Heart left ventricle (tissue), 16 donors: ENCODE measurements at regions not wholly inside any gene's neighbourhood (a gene's known extent, or its start where the extent isn't known, plus 50 kb on each side); places are given as distances from the start of the nearest gene placed in this dataset.
"Not testable (repeated sequence)": the region's sequence is repeated elsewhere in the genome, so short reads cannot be mapped to it uniquely, and the experiment has no call there.

Experiments
- ATAC-seq, 4 donors: fragments of 200-7000 bp; cut with Tn5 transposase; one replicate each; pipeline ENCODE4 v1.9.1; 2020 to 2022; ENCODE audit warnings: moderate library complexity in 4 of 4, mild to moderate bottlenecking in 3 of 4, moderate number of reproducible peaks in 1 of 4
- DNase-seq, 5 donors: peaks; one replicate each; pipeline ENCODE4 v3.0.0-alpha.2; 2020
- H3K27ac ChIP-seq, 12 donors: fragments of 200-600 bp; sonication (generic) in 4 of 12; one replicate each; pipeline versions ENCODE4 v1.5.0 to v1.8.0; 2016 to 2022; ENCODE audit warnings: mild to moderate bottlenecking in 2 of 12
- H3K27me3 ChIP-seq, 9 donors: fragments of 200-600 bp; sonication (generic) in 2 of 9; one replicate each; pipeline versions ENCODE4 v1.5.1 to v1.8.0; 2016 to 2022; ENCODE audit warnings: mild to moderate bottlenecking in 3 of 9
- H3K36me3 ChIP-seq, 9 donors: fragments of 200-600 bp; sonication (generic) in 2 of 9; one replicate each; pipeline versions ENCODE4 v1.5.0 to v1.8.0; 2018 to 2022; ENCODE audit warnings: mild to moderate bottlenecking in 2 of 9
- H3K4me1 ChIP-seq, 12 donors: fragments of 200-600 bp; sonication (generic) in 4 of 12; one replicate each; pipeline versions ENCODE4 v1.5.0 to v1.8.0; 2016 to 2022; ENCODE audit warnings: mild to moderate bottlenecking in 3 of 12
- H3K4me3 ChIP-seq, 12 donors: fragments of 200-600 bp; sonication (generic) in 4 of 12; one replicate each; pipeline versions ENCODE4 v1.5.0 to v1.8.0; 2017 to 2022; ENCODE audit warnings: mild to moderate bottlenecking in 9 of 12, moderate library complexity in 4 of 12
- H3K9me3 ChIP-seq, 12 donors: fragments of 200-600 bp; sonication (generic) in 4 of 12; one replicate each; pipeline versions ENCODE4 v1.5.0 to v1.8.0; 2016 to 2022; ENCODE audit warnings: mild to moderate bottlenecking in 1 of 12
- POLR2A ChIP-seq, 2 donors: fragments of 450-650 bp; IDR thresholded peaks; one replicate each; pipeline ENCODE4 v1.6.1; 2017; ENCODE audit warnings: antibody characterized with exemption in 2 of 2, mild to moderate bottlenecking in 2 of 2, moderate library complexity in 2 of 2
- WGBS, 4 donors: extraction: QIAGEN DNeasy Blood & Tissue Kit in 2 of 4; methylation state at CpG; one replicate each; pipeline versions ENCODE4 v1.1.5 to v1.1.7; 2013 to 2018; 5-methylcytosine and 5-hydroxymethylcytosine counted together
- intact Hi-C, 10 donors: fragments of 100-400 bp; cut with DNase I; formaldehyde crosslinking; loops; one replicate each; pipeline versions ENCODE4 v1.11.1 to v1.14.2; 2022
- TF ChIP-seq, protein P1 (sequence below), 12 donors: fragments of 200-600 bp; sonication (generic) in 4 of 12; IDR thresholded peaks; one replicate each; pipeline versions ENCODE4 v1.5.0 to v1.8.0; 2018 to 2022; ENCODE audit warnings: antibody characterized with exemption in 12 of 12, mild to moderate bottlenecking in 5 of 12
- donor health status: ischemic (EF 13 %, LVEDD 7.1; RV severe dilation, severe dysfunction).
- donor health status: healthy with polysubstance abuse.
- donor health status: DM: no; HTN: yes; CAD: no.
- donor health status: DM: no; HTN: no; CAD: no.
- donor health status: ischemic (EF 25% LVEDD 6.9; RV normal size, moderate dysfunction).
- donor health status: ischemic (EF 25% LVEDD 5.7; RV mildly dilated, moderate dysfunction).
- donor health status: healthy.
- donor health status: DM: yes; HTN: yes; CAD: no.
- donor health status: ischemic (EF 35%, LVEDD 5.7; RV mildly dilated, moderate dysfunction).
- donor health status: nonischemic (EF 11% LVEDD 7.7; RV severe dilation, severe dysfunction).
- donor health status: DM: yes; HTN: yes; CAD: no.
- donor health status: PGD.
- donor health status: ischemic (EF 29% LVEDD 5.4; RV normal size, mild dysfunction).
- donor health status: nonischemic (EF 23%, LVEDD 6.1; RV moderate dilation, normal function).

GRCh38 chr12:78566456-78566855 is 298.1 kb upstream of the SYT1 start:
- no peaks in the 10 kb centered on the region for H3K27me3 ChIP-seq
- H3K4me3 ChIP-seq, result no peak overlapping the region
- DNase-seq (no peak), ATAC-seq (no peak)
- intact Hi-C loops, result no loop called here
- no peak for TF ChIP-seq POLR2A (IDR thresholded peaks at IDR 0.05)
- TF ChIP-seq, protein P1, sequence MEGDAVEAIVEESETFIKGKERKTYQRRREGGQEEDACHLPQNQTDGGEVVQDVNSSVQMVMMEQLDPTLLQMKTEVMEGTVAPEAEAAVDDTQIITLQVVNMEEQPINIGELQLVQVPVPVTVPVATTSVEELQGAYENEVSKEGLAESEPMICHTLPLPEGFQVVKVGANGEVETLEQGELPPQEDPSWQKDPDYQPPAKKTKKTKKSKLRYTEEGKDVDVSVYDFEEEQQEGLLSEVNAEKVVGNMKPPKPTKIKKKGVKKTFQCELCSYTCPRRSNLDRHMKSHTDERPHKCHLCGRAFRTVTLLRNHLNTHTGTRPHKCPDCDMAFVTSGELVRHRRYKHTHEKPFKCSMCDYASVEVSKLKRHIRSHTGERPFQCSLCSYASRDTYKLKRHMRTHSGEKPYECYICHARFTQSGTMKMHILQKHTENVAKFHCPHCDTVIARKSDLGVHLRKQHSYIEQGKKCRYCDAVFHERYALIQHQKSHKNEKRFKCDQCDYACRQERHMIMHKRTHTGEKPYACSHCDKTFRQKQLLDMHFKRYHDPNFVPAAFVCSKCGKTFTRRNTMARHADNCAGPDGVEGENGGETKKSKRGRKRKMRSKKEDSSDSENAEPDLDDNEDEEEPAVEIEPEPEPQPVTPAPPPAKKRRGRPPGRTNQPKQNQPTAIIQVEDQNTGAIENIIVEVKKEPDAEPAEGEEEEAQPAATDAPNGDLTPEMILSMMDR (IDR thresholded peaks at IDR 0.05), result no peak
- H3K36me3 ChIP-seq, result no peaks in the 10 kb centered on the region
- H3K27ac ChIP-seq, result no peak overlapping the region
- WGBS, 4 donors, result 59 to 90% (median 81%) methylated on average over 3 of the region's 3 CpGs
- H3K9me3 ChIP-seq, result no peaks in the 10 kb centered on the region
- H3K4me1 ChIP-seq, result no peaks in the 10 kb centered on the region

DNA sequence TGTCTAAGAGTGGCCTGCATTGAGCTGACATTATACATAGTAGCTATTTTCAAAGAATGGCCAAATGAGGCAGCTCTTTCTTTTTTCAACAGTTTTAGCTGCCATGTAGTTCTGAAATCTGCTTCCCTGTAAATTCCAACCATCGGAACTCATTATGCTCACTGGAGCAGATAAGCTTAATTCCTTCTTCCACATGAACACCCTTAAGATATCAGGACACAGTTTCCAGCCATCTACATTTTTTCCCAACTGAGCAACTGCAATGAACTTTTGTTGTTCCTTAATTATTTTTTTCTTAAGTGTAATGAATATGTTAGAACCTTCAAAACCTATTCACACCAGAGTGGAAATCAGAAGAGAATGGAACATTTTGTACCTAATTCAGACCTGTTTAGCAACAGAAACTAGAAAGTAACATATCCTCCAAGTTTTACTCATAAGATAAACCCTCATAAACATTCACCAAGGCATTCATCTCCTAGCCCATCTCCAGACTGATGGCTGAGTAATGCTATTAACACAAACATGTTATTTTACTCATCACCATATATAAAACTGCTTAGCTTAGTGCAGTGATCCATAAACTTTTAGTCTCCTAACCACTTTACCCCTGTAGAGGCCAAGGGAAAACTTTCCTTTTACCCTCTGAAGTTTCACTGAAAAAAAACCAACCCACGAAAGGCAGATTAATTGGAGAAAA is 296.1 kb upstream of the SYT1 start:
- no peaks in the 10 kb centered on the region for H3K9me3 ChIP-seq
- H3K27me3 ChIP-seq, result no peaks in the 10 kb centered on the region
- TF ChIP-seq POLR2A (IDR thresholded peaks at IDR 0.05), result no peak
- TF ChIP-seq, protein P1 (IDR thresholded peaks at IDR 0.05), result no peak
- H3K27ac ChIP-seq, result no peak overlapping the region
- no peaks in the 10 kb centered on the region for H3K36me3 ChIP-seq
- no peak overlapping the region for H3K4me3 ChIP-seq
- WGBS, 4 donors, result 57 to 70% (median 66%) methylated on average over 2 of the region's 2 CpGs
- DNase-seq, result no peak
- ATAC-seq, result no peak
- intact Hi-C loops, result no loop called here
- H3K4me1 ChIP-seq, result no peaks in the 10 kb centered on the region

DNA sequence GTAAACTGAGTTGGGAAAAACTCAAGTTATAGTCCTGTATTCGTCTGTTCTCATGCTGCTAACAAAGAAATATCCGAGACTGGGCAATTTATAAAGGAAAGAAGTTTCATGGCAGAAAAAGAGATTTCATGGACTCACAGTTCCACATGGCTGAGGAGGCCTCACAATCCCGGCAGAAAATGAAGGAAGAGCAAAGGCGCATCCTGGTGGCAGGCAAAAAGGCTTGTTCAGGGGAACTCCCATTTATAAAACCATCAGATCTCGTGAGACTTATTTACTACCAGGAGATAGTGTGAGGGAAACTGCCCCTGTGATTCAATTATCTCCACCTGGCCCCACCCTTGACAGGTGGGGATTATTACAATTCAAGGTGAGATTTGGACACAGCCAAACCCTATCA is 292.6 kb upstream of the SYT1 start:
- ATAC-seq (no peak), DNase-seq (no peak)
- no peaks in the 10 kb centered on the region for H3K36me3 ChIP-seq
- no peak for TF ChIP-seq POLR2A (IDR thresholded peaks at IDR 0.05)
- TF ChIP-seq, protein P1 (IDR thresholded peaks at IDR 0.05), result no peak
- H3K9me3 ChIP-seq, result peaks cover 0 to 8% (median 0%) of the 10 kb centered on the region in 12 donors
- intact Hi-C loops, result no loop called here
- 81 to 89% (median 83%) methylated on average over 5 of the region's 5 CpGs for WGBS, 4 donors
- no peaks in the 10 kb centered on the region for H3K4me1 ChIP-seq
- H3K27me3 ChIP-seq, result no peaks in the 10 kb centered on the region
- H3K4me3 ChIP-seq, result no peak overlapping the region
- no peak overlapping the region for H3K27ac ChIP-seq

DNA sequence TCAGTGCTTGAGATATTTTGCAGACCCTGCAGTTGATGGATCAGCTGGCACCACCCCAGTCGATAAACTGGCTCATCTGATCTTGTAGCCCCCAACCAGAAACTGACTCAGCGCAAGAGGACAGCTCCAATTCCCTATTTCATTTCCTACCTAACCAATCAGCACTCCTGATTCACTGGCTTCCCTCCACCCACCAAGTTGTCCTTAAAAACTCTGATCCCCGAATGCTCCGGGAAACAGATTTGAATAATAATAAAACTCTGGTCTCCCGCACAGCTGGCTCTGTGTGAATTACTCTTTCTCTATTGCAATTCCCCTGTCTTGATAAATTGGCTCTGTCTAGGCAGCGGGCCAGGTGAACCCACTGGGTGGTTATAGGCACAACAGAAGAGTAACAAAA is 289.4 kb upstream of the SYT1 start:
- 91 to 94% (median 92%) methylated on average over 6 of the region's 6 CpGs for WGBS, 4 donors
- DNase-seq, H3K4me1 ChIP-seq, H3K9me3 ChIP-seq, H3K4me3 ChIP-seq, intact Hi-C loops, H3K36me3 ChIP-seq, H3K27ac ChIP-seq, ATAC-seq, H3K27me3 ChIP-seq: not testable (repeated sequence)

DNA sequence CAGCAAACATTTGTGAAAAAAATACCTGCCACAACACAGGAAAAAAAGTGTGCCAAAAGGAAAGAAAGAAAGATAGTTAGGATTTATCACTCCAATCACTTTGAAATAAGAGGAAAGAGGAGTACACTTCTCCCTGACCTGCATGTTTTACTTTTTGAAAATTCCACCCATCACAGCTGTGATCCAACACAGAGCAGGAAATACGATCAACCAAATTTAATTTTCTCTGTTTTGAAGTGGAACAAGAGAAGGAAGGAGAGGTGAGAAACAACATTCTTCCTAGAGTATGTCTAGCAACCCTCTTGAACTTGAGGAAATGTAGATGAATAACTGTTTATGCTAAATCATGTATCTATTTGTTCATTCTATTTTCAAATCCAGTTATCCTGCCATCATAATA is 284.7 kb upstream of the SYT1 start:
- Histone ChIP-seq H3K4me1 (no peaks in the 10 kb centered on the region), H3K36me3 (no peaks in the 10 kb centered on the region), H3K9me3 (peaks cover 0 to 17% (median 6%) of the 10 kb centered on the region in 12 donors), H3K27ac (no peak overlapping the region), H3K27me3 (no peaks in the 10 kb centered on the region), H3K4me3 (no peak overlapping the region)
- no peak for DNase-seq
- no peak for ATAC-seq
- intact Hi-C loops, result no loop called here
- no peak for TF ChIP-seq POLR2A (IDR thresholded peaks at IDR 0.05)
- TF ChIP-seq, protein P1 (IDR thresholded peaks at IDR 0.05), result no peak
- WGBS, 4 donors, result 78 to 84% (median 79%) methylated on average over 1 of the region's 1 CpG
